ENCODE measurements at regions not wholly inside any gene's neighbourhood (a gene's known extent, or its start where the extent isn't known, plus 50 kb on each side); places are given as distances from the start of the nearest gene placed in this dataset.

GRCh38 chr12:111084158-111084557 lies 163.8 kb upstream of the MYL2 start:
- Histone ChIP-seq H3F3A (ENCODE audit: control insufficient read depth, insufficient read depth) (no peaks in the 10 kb centered on the region), H3K36me3 (ENCODE audit: control insufficient read depth, low read length) (no peaks in the 10 kb centered on the region), H4K20me1 (ENCODE audit: control insufficient read depth, insufficient read depth, low read depth, low read length) (no peaks in the 10 kb centered on the region), H3K79me2 (ENCODE audit: control insufficient read depth, low read length) (no peaks in the 10 kb centered on the region), H3K27ac (ENCODE audit: low read depth, low read length) (no peak overlapping the region), H3K4me2 (ENCODE audit: low read length) (no peak overlapping the region), H3K9me3 (ENCODE audit: control insufficient read depth, insufficient read depth, low read length) (no peaks in the 10 kb centered on the region), H3K4me1 (ENCODE audit: control insufficient read depth, low read length) (no peaks in the 10 kb centered on the region), H3K27me3 (ENCODE audit: control insufficient read depth, low read length) (peaks cover 16% of the 10 kb centered on the region), H3K9me2 (replicated peaks; ENCODE audit: control insufficient read depth, low read length) (no peaks in the 10 kb centered on the region), H3K4me3 (ENCODE audit: low read length) (no peak overlapping the region)
- TF ChIP-seq CTCF (IDR thresholded peaks at IDR 0.05; ENCODE audit: low read depth, low read length, poor library complexity, severe bottlenecking) (no peak), EZH2phosphoT487 (IDR thresholded peaks at IDR 0.05; ENCODE audit: borderline replicate concordance, low read length) (no peak)

- H3K4me1 ChIP-seq (ENCODE audit: control insufficient read depth, low read length) = no peaks in the 10 kb centered on the region
- TF ChIP-seq EZH2phosphoT487 (IDR thresholded peaks at IDR 0.05; ENCODE audit: borderline replicate concordance, low read length) (no peak), CTCF (IDR thresholded peaks at IDR 0.05; ENCODE audit: low read depth, low read length, poor library complexity, severe bottlenecking) (no peak)
- no peaks in the 10 kb centered on the region for H3F3A ChIP-seq (ENCODE audit: control insufficient read depth, insufficient read depth)
- no peak overlapping the region for H3K4me3 ChIP-seq (ENCODE audit: low read length)
- no peak overlapping the region for H3K4me2 ChIP-seq (ENCODE audit: low read length)
- peaks cover 13% of the 10 kb centered on the region for H3K27me3 ChIP-seq (ENCODE audit: control insufficient read depth, low read length)
- no peaks in the 10 kb centered on the region for H3K36me3 ChIP-seq (ENCODE audit: control insufficient read depth, low read length)
- no peaks in the 10 kb centered on the region for H3K9me3 ChIP-seq (ENCODE audit: control insufficient read depth, insufficient read depth, low read length)
- no peaks in the 10 kb centered on the region for H4K20me1 ChIP-seq (ENCODE audit: control insufficient read depth, insufficient read depth, low read depth, low read length)
- H3K9me2 ChIP-seq (replicated peaks; ENCODE audit: control insufficient read depth, low read length) = no peaks in the 10 kb centered on the region
- H3K27ac ChIP-seq (ENCODE audit: low read depth, low read length) = no peak overlapping the region
- H3K79me2 ChIP-seq (ENCODE audit: control insufficient read depth, low read length) = no peaks in the 10 kb centered on the region
Measured at GRCh38 chr12:111081600-111081999, 161.2 kb upstream of the MYL2 start.

- no peaks in the 10 kb centered on the region for H3F3A ChIP-seq (ENCODE audit: control insufficient read depth, insufficient read depth)
- no peaks in the 10 kb centered on the region for H4K20me1 ChIP-seq (ENCODE audit: control insufficient read depth, insufficient read depth, low read depth, low read length)
- H3K4me3 ChIP-seq (ENCODE audit: low read length) = no peak overlapping the region
- H3K4me2 ChIP-seq (ENCODE audit: low read length) = no peak overlapping the region
- no peaks in the 10 kb centered on the region for H3K4me1 ChIP-seq (ENCODE audit: control insufficient read depth, low read length)
- H3K79me2 ChIP-seq (ENCODE audit: control insufficient read depth, low read length) = no peaks in the 10 kb centered on the region
- H3K27me3 ChIP-seq (ENCODE audit: control insufficient read depth, low read length) = peaks cover 6% of the 10 kb centered on the region
- no peaks in the 10 kb centered on the region for H3K9me3 ChIP-seq (ENCODE audit: control insufficient read depth, insufficient read depth, low read length)
- H3K27ac ChIP-seq (ENCODE audit: low read depth, low read length) = no peak overlapping the region
- no peaks in the 10 kb centered on the region for H3K9me2 ChIP-seq (replicated peaks; ENCODE audit: control insufficient read depth, low read length)
- no peaks in the 10 kb centered on the region for H3K36me3 ChIP-seq (ENCODE audit: control insufficient read depth, low read length)
- TF ChIP-seq EZH2phosphoT487 (IDR thresholded peaks at IDR 0.05; ENCODE audit: borderline replicate concordance, low read length) (no peak), CTCF (IDR thresholded peaks at IDR 0.05; ENCODE audit: low read depth, low read length, poor library complexity, severe bottlenecking) (no peak)
Measured at GRCh38 chr12:111078731-111079130, 158.4 kb upstream of the MYL2 start.
